DOHH2 (cell line): ENCODE measurements at regions not wholly inside any gene's neighbourhood (a gene's known extent, or its start where the extent isn't known, plus 50 kb on each side); places are given as distances from the start of the nearest gene placed in this dataset.

Experiments used
- H3F3A ChIP-seq: fragments of 200-600 bp; sonication (generic), shearing (Covaris generic); 2 replicates; pipeline ENCODE4 v1.6.0; 2016; ENCODE audit warnings: antibody characterized with exemption, mild to moderate bottlenecking; ENCODE audit not compliant: control insufficient read depth, insufficient read depth
- H3K27ac ChIP-seq: fragments of 200-600 bp; sonication (generic); 2 replicates; pipeline ENCODE4 v1.5.1; 2014; ENCODE audit warnings: low read depth, mild to moderate bottlenecking, low read length, moderate library complexity
- H3K27me3 ChIP-seq: fragments of 200-600 bp; sonication (generic); 2 replicates; pipeline ENCODE4 v1.6.1; 2014; ENCODE audit warnings: mild to moderate bottlenecking, low read length, mixed read lengths; ENCODE audit not compliant: control insufficient read depth
- H3K36me3 ChIP-seq: fragments of 200-600 bp; sonication (generic); 2 replicates; pipeline ENCODE4 v1.6.1; 2014; ENCODE audit warnings: mild to moderate bottlenecking, low read length, moderate library complexity, mixed read lengths; ENCODE audit not compliant: control insufficient read depth
- H3K4me1 ChIP-seq: fragments of 200-600 bp; sonication (generic); 2 replicates; pipeline ENCODE4 v1.6.1; 2014; ENCODE audit warnings: mild to moderate bottlenecking, low read length, mixed read lengths; ENCODE audit not compliant: control insufficient read depth
- H3K4me2 ChIP-seq: fragments of 200-600 bp; sonication (generic); 2 replicates; pipeline ENCODE4 v1.6.0; 2014; ENCODE audit warnings: mild to moderate bottlenecking, low read length, moderate library complexity
- H3K4me3 ChIP-seq: fragments of 200-600 bp; sonication (generic); 2 replicates; pipeline ENCODE4 v1.5.1; 2014; ENCODE audit warnings: mild to moderate bottlenecking, low read length, mixed read lengths
- H3K79me2 ChIP-seq: fragments of 200-600 bp; sonication (generic); 2 replicates; pipeline ENCODE4 v1.6.1; 2014; ENCODE audit warnings: mild to moderate bottlenecking, low read length, mixed read lengths; ENCODE audit not compliant: control insufficient read depth
- H3K9me2 ChIP-seq: fragments of 200-600 bp; sonication (generic); replicated peaks from 2 replicates; pipeline ENCODE4 v1.6.1; 2014; ENCODE audit warnings: mild to moderate bottlenecking, low read length, mixed read lengths; ENCODE audit not compliant: control insufficient read depth
- H3K9me3 ChIP-seq: fragments of 200-600 bp; sonication (generic); 2 replicates; pipeline ENCODE4 v1.6.1; 2014; ENCODE audit warnings: antibody characterized with exemption, low read length, mixed read lengths; ENCODE audit not compliant: control insufficient read depth, insufficient read depth
- H4K20me1 ChIP-seq: fragments of 200-600 bp; sonication (generic); 2 replicates; pipeline ENCODE4 v1.6.0; 2014; ENCODE audit warnings: low read depth, mild to moderate bottlenecking, antibody characterized with exemption, low read length, moderate library complexity; ENCODE audit not compliant: control insufficient read depth, insufficient read depth
- EZH2phosphoT487 ChIP-seq: fragments of 200-600 bp; sonication (generic); IDR thresholded peaks from 2 replicates; pipeline ENCODE4 v1.6.1; 2017; ENCODE audit warnings: borderline replicate concordance, mild to moderate bottlenecking, antibody characterized with exemption, low read length, moderate library complexity, mixed read lengths
- TF ChIP-seq, protein P1 (sequence below): fragments of 200-600 bp; sonication (generic); IDR thresholded peaks from one replicate; pipeline ENCODE4 v1.5.1; 2014; ENCODE audit warnings: antibody characterized with exemption, mild to moderate bottlenecking, low read depth, low read length; ENCODE audit not compliant: poor library complexity, severe bottlenecking

DNA sequence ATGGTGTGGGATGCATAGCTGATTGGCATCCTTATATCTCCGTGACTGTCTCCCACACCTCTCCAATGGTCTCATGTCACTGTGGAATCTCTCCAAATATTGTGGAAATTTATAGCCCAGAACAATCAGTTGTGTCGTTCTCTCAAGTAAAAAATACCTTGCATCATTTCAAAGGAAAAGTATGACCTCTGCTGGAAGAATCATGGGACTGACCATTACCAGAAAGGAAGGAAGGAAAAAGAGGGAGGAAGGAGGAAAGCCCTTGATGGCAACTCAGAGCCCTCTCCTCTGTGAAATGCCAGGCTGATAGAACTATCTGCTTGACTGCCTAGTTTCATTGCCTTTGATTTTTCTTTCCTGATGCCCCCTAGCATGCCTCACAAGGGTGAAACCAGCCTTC, 76.3 kb downstream of the FOXI2 start:
- Histone ChIP-seq H3K79me2 (no peaks in the 10 kb centered on the region), H3K9me3 (no peaks in the 10 kb centered on the region), H3K4me2 (no peak overlapping the region), H3K4me1 (no peaks in the 10 kb centered on the region), H3K9me2 (no peaks in the 10 kb centered on the region), H4K20me1 (no peaks in the 10 kb centered on the region), H3K36me3 (no peaks in the 10 kb centered on the region), H3K27me3 (no peaks in the 10 kb centered on the region), H3K4me3 (no peak overlapping the region), H3F3A (no peaks in the 10 kb centered on the region), H3K27ac (no peak overlapping the region)
- TF ChIP-seq EZH2phosphoT487 = no peak
- TF ChIP-seq, protein P1, sequence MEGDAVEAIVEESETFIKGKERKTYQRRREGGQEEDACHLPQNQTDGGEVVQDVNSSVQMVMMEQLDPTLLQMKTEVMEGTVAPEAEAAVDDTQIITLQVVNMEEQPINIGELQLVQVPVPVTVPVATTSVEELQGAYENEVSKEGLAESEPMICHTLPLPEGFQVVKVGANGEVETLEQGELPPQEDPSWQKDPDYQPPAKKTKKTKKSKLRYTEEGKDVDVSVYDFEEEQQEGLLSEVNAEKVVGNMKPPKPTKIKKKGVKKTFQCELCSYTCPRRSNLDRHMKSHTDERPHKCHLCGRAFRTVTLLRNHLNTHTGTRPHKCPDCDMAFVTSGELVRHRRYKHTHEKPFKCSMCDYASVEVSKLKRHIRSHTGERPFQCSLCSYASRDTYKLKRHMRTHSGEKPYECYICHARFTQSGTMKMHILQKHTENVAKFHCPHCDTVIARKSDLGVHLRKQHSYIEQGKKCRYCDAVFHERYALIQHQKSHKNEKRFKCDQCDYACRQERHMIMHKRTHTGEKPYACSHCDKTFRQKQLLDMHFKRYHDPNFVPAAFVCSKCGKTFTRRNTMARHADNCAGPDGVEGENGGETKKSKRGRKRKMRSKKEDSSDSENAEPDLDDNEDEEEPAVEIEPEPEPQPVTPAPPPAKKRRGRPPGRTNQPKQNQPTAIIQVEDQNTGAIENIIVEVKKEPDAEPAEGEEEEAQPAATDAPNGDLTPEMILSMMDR = no peak

DNA sequence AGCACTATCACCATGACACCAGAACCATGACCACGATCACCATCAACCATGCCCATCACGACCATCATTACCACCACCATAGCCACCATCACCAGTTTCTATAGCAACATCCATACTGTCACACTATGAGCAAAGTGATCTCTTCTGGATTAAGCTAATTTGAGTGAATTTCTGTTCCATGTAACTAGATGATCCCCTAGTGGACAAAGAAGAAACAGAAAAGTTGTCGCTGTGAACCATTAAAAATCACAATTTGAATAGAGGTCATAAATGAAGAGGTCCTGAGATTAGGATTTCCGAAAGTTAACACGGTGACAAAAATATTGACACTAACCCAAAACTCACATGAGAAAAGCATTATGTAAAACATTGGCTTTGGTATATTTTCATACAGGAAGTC, 77.6 kb downstream of the CLRN3 start:
- no peaks in the 10 kb centered on the region for H3K27me3 ChIP-seq
- H3K9me3 ChIP-seq = no peaks in the 10 kb centered on the region
- no peaks in the 10 kb centered on the region for H3K4me1 ChIP-seq
- no peaks in the 10 kb centered on the region for H3F3A ChIP-seq
- no peaks in the 10 kb centered on the region for H3K36me3 ChIP-seq
- no peaks in the 10 kb centered on the region for H3K9me2 ChIP-seq
- H3K79me2 ChIP-seq = no peaks in the 10 kb centered on the region
- no peak overlapping the region for H3K27ac ChIP-seq
- no peak overlapping the region for H3K4me3 ChIP-seq
- no peak for TF ChIP-seq EZH2phosphoT487
- TF ChIP-seq, protein P1 = peak; percentile 60
- no peak overlapping the region for H3K4me2 ChIP-seq
- H4K20me1 ChIP-seq = no peaks in the 10 kb centered on the region

DNA sequence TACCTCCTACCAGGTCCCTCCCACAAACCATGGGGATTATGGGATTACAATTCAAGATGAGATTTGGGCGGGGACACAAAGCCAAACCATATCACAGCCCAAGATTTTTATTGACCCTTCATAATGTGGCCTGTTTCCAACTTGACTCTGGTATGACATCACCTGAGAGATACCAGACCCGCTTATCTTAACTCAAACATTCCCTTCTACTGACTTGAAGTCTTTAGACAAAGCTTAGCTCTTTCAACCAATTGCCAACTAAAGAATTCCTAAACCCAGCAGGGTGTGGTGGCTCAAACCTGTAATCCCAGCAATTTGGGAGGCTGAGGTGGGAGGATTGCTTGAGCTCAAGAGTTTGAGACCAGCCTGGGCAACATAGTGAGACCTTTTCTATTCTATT, 67.9 kb downstream of the CLRN3 start:
- no peaks in the 10 kb centered on the region for H3F3A ChIP-seq
- no peaks in the 10 kb centered on the region for H4K20me1 ChIP-seq
- H3K36me3 ChIP-seq = no peaks in the 10 kb centered on the region
- TF ChIP-seq, protein P1 = no peak
- no peak for TF ChIP-seq EZH2phosphoT487
- H3K9me2 ChIP-seq = no peaks in the 10 kb centered on the region
- no peak overlapping the region for H3K27ac ChIP-seq
- peaks cover 13% of the 10 kb centered on the region for H3K9me3 ChIP-seq
- H3K4me2 ChIP-seq = no peak overlapping the region
- no peaks in the 10 kb centered on the region for H3K27me3 ChIP-seq
- H3K4me1 ChIP-seq = no peaks in the 10 kb centered on the region
- H3K4me3 ChIP-seq = no peak overlapping the region
- no peaks in the 10 kb centered on the region for H3K79me2 ChIP-seq

DNA sequence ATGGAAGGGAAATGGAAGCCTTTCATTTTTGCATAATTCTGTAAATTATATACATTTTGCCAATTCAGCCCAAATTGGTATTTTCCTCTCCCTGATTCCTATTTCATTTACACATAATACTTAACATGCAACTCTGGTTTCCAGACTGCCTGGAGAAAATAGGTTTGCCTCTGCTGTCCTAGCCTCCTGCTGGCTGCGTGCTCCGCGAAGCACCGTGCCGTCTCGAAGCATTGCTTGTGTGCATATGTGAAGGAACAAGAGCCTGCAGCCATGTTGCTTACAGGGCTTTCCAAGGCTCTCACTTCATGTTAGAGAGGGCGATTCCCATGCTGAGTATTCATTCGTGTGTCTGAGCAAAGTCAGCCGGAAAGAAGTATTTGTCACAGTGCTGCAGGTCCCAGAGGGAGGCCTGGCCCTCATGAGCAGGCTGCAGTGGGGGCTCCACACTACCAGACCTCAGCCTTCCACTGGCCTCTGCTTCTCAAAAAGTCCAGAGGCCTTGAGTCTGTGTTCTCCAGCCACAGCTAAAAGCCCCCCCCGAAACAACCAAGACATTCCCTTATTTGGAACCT, 66.5 kb downstream of the CLRN3 start:
- Histone ChIP-seq H3K9me2 (no peaks in the 10 kb centered on the region), H3F3A (no peaks in the 10 kb centered on the region), H4K20me1 (no peaks in the 10 kb centered on the region), H3K36me3 (no peaks in the 10 kb centered on the region), H3K27ac (no peak overlapping the region), H3K9me3 (peaks cover 13% of the 10 kb centered on the region), H3K4me3 (no peak overlapping the region), H3K4me2 (no peak overlapping the region), H3K27me3 (no peaks in the 10 kb centered on the region), H3K79me2 (no peaks in the 10 kb centered on the region), H3K4me1 (no peaks in the 10 kb centered on the region)
- TF ChIP-seq EZH2phosphoT487 = no peak
- TF ChIP-seq, protein P1 = no peak
